ENCODE measurements at regions not wholly inside any gene's neighbourhood (a gene's known extent, or its start where the extent isn't known, plus 50 kb on each side); places are given as distances from the start of the nearest gene placed in this dataset.

DNA sequence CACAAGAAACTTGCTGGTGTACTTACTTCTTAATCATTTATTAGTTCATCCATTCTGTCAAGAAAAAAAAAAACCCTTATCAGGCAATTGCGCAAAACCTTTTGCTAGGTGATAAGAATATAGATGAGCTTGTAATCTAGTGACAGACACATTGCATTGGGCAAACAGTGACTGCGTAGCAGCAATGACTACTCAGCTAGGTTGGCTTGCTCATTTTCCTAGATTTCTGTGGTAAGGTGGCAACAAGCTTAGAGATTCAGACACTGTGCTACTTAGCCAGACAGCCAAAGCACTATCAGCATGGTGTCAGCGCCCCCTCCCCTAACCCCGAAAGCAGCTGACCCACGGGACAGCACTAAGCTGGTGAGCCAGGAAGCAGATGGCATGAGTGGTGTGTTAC lies 203.1 kb downstream of the BARHL2 start:
- TF ChIP-seq, protein P1, sequence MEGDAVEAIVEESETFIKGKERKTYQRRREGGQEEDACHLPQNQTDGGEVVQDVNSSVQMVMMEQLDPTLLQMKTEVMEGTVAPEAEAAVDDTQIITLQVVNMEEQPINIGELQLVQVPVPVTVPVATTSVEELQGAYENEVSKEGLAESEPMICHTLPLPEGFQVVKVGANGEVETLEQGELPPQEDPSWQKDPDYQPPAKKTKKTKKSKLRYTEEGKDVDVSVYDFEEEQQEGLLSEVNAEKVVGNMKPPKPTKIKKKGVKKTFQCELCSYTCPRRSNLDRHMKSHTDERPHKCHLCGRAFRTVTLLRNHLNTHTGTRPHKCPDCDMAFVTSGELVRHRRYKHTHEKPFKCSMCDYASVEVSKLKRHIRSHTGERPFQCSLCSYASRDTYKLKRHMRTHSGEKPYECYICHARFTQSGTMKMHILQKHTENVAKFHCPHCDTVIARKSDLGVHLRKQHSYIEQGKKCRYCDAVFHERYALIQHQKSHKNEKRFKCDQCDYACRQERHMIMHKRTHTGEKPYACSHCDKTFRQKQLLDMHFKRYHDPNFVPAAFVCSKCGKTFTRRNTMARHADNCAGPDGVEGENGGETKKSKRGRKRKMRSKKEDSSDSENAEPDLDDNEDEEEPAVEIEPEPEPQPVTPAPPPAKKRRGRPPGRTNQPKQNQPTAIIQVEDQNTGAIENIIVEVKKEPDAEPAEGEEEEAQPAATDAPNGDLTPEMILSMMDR (IDR thresholded peaks at IDR 0.05; ENCODE audit: insufficient read depth, low read depth, low read length) = no peak
- TF ChIP-seq EZH2 (IDR thresholded peaks at IDR 0.05; ENCODE audit: insufficient read depth, low read length) = no peak
